ENCODE measurements at regions not wholly inside any gene's neighbourhood (a gene's known extent, or its start where the extent isn't known, plus 50 kb on each side); places are given as distances from the start of the nearest gene placed in this dataset.
A peak's percentile ranks its signal among the peaks of the same experiment; 100 is the strongest.

- H3K27ac ChIP-seq, result no peak overlapping the region
- WGBS, 2 experiments (ENCODE audit: low coverage in 1 of 2, low lambda C conversion rate in 2 of 2, missing lambda C conversion rate in 2 of 2), result 12 to 14% methylated on average over 7 of the region's 7 CpGs
Measured at GRCh38 chr15:98333251-98333650, 315.1 kb upstream of the IGF1R start.

DNA sequence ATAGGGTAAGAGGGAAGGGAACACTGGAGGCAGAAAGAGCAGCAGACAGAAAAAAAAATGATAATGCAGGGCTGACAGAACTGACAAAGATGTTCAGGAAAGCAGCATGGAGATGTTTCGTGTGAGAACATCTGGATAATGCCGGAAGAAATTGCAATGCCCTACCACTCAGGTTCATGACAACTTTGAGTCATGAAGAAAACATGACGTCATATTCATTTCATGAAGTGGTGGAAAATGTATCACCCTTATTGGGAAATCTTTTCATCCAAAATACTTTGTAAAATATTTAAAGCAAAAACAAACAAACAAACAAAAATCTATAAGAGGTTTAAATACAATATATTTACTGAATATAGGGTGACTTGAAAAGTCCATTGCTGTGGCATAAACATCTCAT lies 305.4 kb upstream of the IGF1R start:
- Histone ChIP-seq H4K20me1 (ENCODE audit: insufficient read depth) (no peaks in the 10 kb centered on the region), H3K4me2 (ENCODE audit: unreplicated experiment) (no peak overlapping the region), H3K79me2 (ENCODE audit: insufficient read depth) (no peaks in the 10 kb centered on the region), H3K9ac (no peak overlapping the region), H3K27ac (no peak overlapping the region), H3K36me3 (ENCODE audit: low read depth) (no peaks in the 10 kb centered on the region), H3K4me1 (ENCODE audit: insufficient read depth) (no peaks in the 10 kb centered on the region), H3K27me3 (replicated peaks; ENCODE audit: insufficient read depth) (no peaks in the 10 kb centered on the region), H3K9me2 (ENCODE audit: insufficient read depth) (no peaks in the 10 kb centered on the region), H3F3A (ENCODE audit: insufficient read depth) (no peaks in the 10 kb centered on the region), H2AFZ (no peak overlapping the region), H3K9me3 (ENCODE audit: low read depth) (no peaks in the 10 kb centered on the region), H3K4me3 (no peak overlapping the region)
- 37 to 42% methylated on average over 3 of the region's 3 CpGs for WGBS, 2 experiments (ENCODE audit: low coverage in 1 of 2, low lambda C conversion rate in 2 of 2, missing lambda C conversion rate in 2 of 2)
- peak; percentile 5 for DNase-seq
- in situ Hi-C loops (cut with MboI), result no loop called here
- TF ChIP-seq EZH2phosphoT487 (IDR thresholded peaks at IDR 0.05; ENCODE audit: insufficient read depth, low read depth) (no peak), EZH2 (IDR thresholded peaks at IDR 0.05; ENCODE audit: insufficient read depth, poor library complexity, severe bottlenecking) (no peak)

More at GRCh38 chr15:98333251-98333650, 315.1 kb upstream of the IGF1R start:
- H3K4me2 ChIP-seq (ENCODE audit: unreplicated experiment), result no peak overlapping the region
- H3F3A ChIP-seq (ENCODE audit: insufficient read depth), result no peaks in the 10 kb centered on the region
- in situ Hi-C loops (cut with MboI), result no loop called here
- H3K9me2 ChIP-seq (ENCODE audit: insufficient read depth), result no peaks in the 10 kb centered on the region
- DNase-seq, result no peak
- no peaks in the 10 kb centered on the region for H3K9me3 ChIP-seq (ENCODE audit: low read depth)
- no peaks in the 10 kb centered on the region for H4K20me1 ChIP-seq (ENCODE audit: insufficient read depth)
- no peaks in the 10 kb centered on the region for H3K4me1 ChIP-seq (ENCODE audit: insufficient read depth)
- H3K4me3 ChIP-seq, result no peak overlapping the region
- no peaks in the 10 kb centered on the region for H3K27me3 ChIP-seq (replicated peaks; ENCODE audit: insufficient read depth)
- no peaks in the 10 kb centered on the region for H3K79me2 ChIP-seq (ENCODE audit: insufficient read depth)
- H3K9ac ChIP-seq, result no peak overlapping the region
- no peak overlapping the region for H2AFZ ChIP-seq
- H3K36me3 ChIP-seq (ENCODE audit: low read depth), result no peaks in the 10 kb centered on the region
- TF ChIP-seq EZH2 (IDR thresholded peaks at IDR 0.05; ENCODE audit: insufficient read depth, poor library complexity, severe bottlenecking) (no peak), EZH2phosphoT487 (IDR thresholded peaks at IDR 0.05; ENCODE audit: insufficient read depth, low read depth) (no peak)

GRCh38 chr15:98344591-98344990 lies 303.7 kb upstream of the IGF1R start:
- 0 to 9% methylated on average over 1 to 2 of the region's 2 CpGs for WGBS, 2 experiments (ENCODE audit: low coverage in 1 of 2, low lambda C conversion rate in 2 of 2, missing lambda C conversion rate in 2 of 2)
- TF ChIP-seq EZH2phosphoT487 (IDR thresholded peaks at IDR 0.05; ENCODE audit: insufficient read depth, low read depth) (no peak), EZH2 (IDR thresholded peaks at IDR 0.05; ENCODE audit: insufficient read depth, poor library complexity, severe bottlenecking) (no peak)
- Histone ChIP-seq H3K4me1 (ENCODE audit: insufficient read depth) (no peaks in the 10 kb centered on the region), H3K79me2 (ENCODE audit: insufficient read depth) (no peaks in the 10 kb centered on the region), H3K36me3 (ENCODE audit: low read depth) (no peaks in the 10 kb centered on the region), H3K9me2 (ENCODE audit: insufficient read depth) (no peaks in the 10 kb centered on the region), H3K9me3 (ENCODE audit: low read depth) (no peaks in the 10 kb centered on the region), H3K27me3 (replicated peaks; ENCODE audit: insufficient read depth) (no peaks in the 10 kb centered on the region), H3K9ac (no peak overlapping the region), H3K4me2 (ENCODE audit: unreplicated experiment) (no peak overlapping the region), H3K27ac (no peak overlapping the region), H2AFZ (no peak overlapping the region), H3K4me3 (no peak overlapping the region), H3F3A (ENCODE audit: insufficient read depth) (no peaks in the 10 kb centered on the region), H4K20me1 (ENCODE audit: insufficient read depth) (no peaks in the 10 kb centered on the region)
- DNase-seq, result no peak
- in situ Hi-C loops (cut with MboI), result no loop called here

DNA sequence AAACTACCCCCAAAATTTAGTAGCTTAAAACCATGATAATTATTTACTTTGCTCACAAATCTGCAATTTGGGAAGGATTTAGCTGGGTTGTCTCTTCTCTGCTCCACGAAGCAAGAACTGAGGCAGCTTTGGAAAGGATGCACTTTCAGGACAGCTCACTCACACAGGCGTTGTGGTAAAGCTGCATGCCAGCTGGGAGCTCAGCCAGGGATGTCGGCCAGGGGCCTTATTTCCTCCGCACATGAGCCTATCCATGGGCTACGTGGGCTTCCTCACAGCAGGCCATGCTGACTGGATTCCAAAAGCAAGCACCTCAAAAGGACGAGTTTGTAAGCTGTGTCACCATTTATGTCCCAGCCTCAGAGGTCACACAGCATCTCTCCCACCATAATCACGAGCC lies 301.3 kb upstream of the IGF1R start:
- TF ChIP-seq EZH2phosphoT487 (IDR thresholded peaks at IDR 0.05; ENCODE audit: insufficient read depth, low read depth), result no peak
- TF ChIP-seq EZH2 (IDR thresholded peaks at IDR 0.05; ENCODE audit: insufficient read depth, poor library complexity, severe bottlenecking), result no peak
- Histone ChIP-seq H3F3A (ENCODE audit: insufficient read depth) (no peaks in the 10 kb centered on the region), H3K9ac (no peak overlapping the region), H3K4me2 (ENCODE audit: unreplicated experiment) (no peak overlapping the region), H3K4me1 (ENCODE audit: insufficient read depth) (no peaks in the 10 kb centered on the region), H3K27ac (no peak overlapping the region), H3K9me3 (ENCODE audit: low read depth) (no peaks in the 10 kb centered on the region), H2AFZ (no peak overlapping the region), H3K9me2 (ENCODE audit: insufficient read depth) (no peaks in the 10 kb centered on the region), H3K79me2 (ENCODE audit: insufficient read depth) (no peaks in the 10 kb centered on the region), H3K4me3 (no peak overlapping the region), H3K36me3 (ENCODE audit: low read depth) (no peaks in the 10 kb centered on the region), H4K20me1 (ENCODE audit: insufficient read depth) (no peaks in the 10 kb centered on the region), H3K27me3 (replicated peaks; ENCODE audit: insufficient read depth) (no peaks in the 10 kb centered on the region)
- in situ Hi-C loops (cut with MboI), result no loop called here
- 6 to 8% methylated on average over 7 of the region's 7 CpGs for WGBS, 2 experiments (ENCODE audit: low coverage in 1 of 2, low lambda C conversion rate in 2 of 2, missing lambda C conversion rate in 2 of 2)
- no peak for DNase-seq

GRCh38 chr15:98347866-98348265 lies 300.5 kb upstream of the IGF1R start:
- Histone ChIP-seq H3K4me2 (ENCODE audit: unreplicated experiment) (no peak overlapping the region), H3K9me2 (ENCODE audit: insufficient read depth) (no peaks in the 10 kb centered on the region), H3K4me1 (ENCODE audit: insufficient read depth) (no peaks in the 10 kb centered on the region), H3K79me2 (ENCODE audit: insufficient read depth) (no peaks in the 10 kb centered on the region), H2AFZ (no peak overlapping the region), H3K27me3 (replicated peaks; ENCODE audit: insufficient read depth) (no peaks in the 10 kb centered on the region), H3K36me3 (ENCODE audit: low read depth) (no peaks in the 10 kb centered on the region), H3K9me3 (ENCODE audit: low read depth) (no peaks in the 10 kb centered on the region), H3K4me3 (no peak overlapping the region), H3F3A (ENCODE audit: insufficient read depth) (no peaks in the 10 kb centered on the region), H4K20me1 (ENCODE audit: insufficient read depth) (no peaks in the 10 kb centered on the region), H3K9ac (no peak overlapping the region), H3K27ac (no peak overlapping the region)
- TF ChIP-seq EZH2phosphoT487 (IDR thresholded peaks at IDR 0.05; ENCODE audit: insufficient read depth, low read depth) (no peak), EZH2 (IDR thresholded peaks at IDR 0.05; ENCODE audit: insufficient read depth, poor library complexity, severe bottlenecking) (no peak)
- 19 to 26% methylated on average over 7 of the region's 7 CpGs for WGBS, 2 experiments (ENCODE audit: low coverage in 1 of 2, low lambda C conversion rate in 2 of 2, missing lambda C conversion rate in 2 of 2)
- DNase-seq, result no peak
- in situ Hi-C loops (cut with MboI), result no loop called here
